H9 (cell line): ENCODE measurements at regions not wholly inside any gene's neighbourhood (a gene's known extent, or its start where the extent isn't known, plus 50 kb on each side); places are given as distances from the start of the nearest gene placed in this dataset.

Experiments
- DNase-seq: peaks from one replicate; pipeline ENCODE4 v3.0.0-alpha.2; 2017
- H2AFZ ChIP-seq: one replicate; pipeline ENCODE4 v1.6.1; 2013; ENCODE audit warnings: mild to moderate bottlenecking, low read length, control low read depth, moderate library complexity
- H2AK5ac ChIP-seq: 2 replicates; pipeline ENCODE4 v1.6.1; 2013; ENCODE audit warnings: low read length, control low read depth, mixed read lengths; ENCODE audit not compliant: insufficient read length
- H2BK120ac ChIP-seq: one replicate; pipeline ENCODE4 v1.6.1; 2013; ENCODE audit warnings: low read depth, mild to moderate bottlenecking, low read length, control low read depth, inconsistent platforms; ENCODE audit not compliant: poor library complexity, severe bottlenecking
- H2BK12ac ChIP-seq: 2 replicates; pipeline ENCODE4 v1.6.1; 2013; ENCODE audit warnings: low read length, control low read depth, mixed read lengths, low read depth; ENCODE audit not compliant: insufficient read length
- H2BK15ac ChIP-seq: 2 replicates; pipeline ENCODE4 v1.6.1; 2013; ENCODE audit warnings: low read depth, low read length, control low read depth
- H2BK20ac ChIP-seq: one replicate; pipeline ENCODE4 v1.6.1; 2013; ENCODE audit warnings: low read depth, mild to moderate bottlenecking, low read length, control low read depth, inconsistent platforms; ENCODE audit not compliant: poor library complexity, severe bottlenecking
- H2BK5ac ChIP-seq: 2 replicates; pipeline ENCODE4 v1.6.1; 2013; ENCODE audit warnings: low read length, control low read depth, mixed read lengths; ENCODE audit not compliant: insufficient read length
- H3K14ac ChIP-seq: 2 replicates; pipeline ENCODE4 v1.6.1; 2013; ENCODE audit warnings: low read length, control low read depth; ENCODE audit not compliant: insufficient read depth
- H3K18ac ChIP-seq: 2 replicates; pipeline ENCODE4 v1.6.1; 2013; ENCODE audit warnings: low read depth, mild to moderate bottlenecking, mixed read lengths, low read length, control low read depth; ENCODE audit not compliant: insufficient read length
- H3K23ac ChIP-seq: 2 replicates; pipeline ENCODE4 v1.6.1; 2013; ENCODE audit warnings: low read length, control low read depth, mixed read lengths, low read depth; ENCODE audit not compliant: insufficient read length
- H3K23me2 ChIP-seq: 2 replicates; pipeline ENCODE4 v1.6.1; 2013; ENCODE audit warnings: low read depth, mild to moderate bottlenecking, mixed read lengths, low read length, control low read depth; ENCODE audit not compliant: insufficient read length, poor library complexity, severe bottlenecking
- H3K27ac ChIP-seq: 2 replicates; pipeline ENCODE4 v1.5.1; 2013; ENCODE audit warnings: low read length, control low read depth, mixed read lengths, low read depth; ENCODE audit not compliant: insufficient read length
- H3K27me3 ChIP-seq: 2 replicates; pipeline ENCODE4 v1.6.1; 2013; ENCODE audit warnings: low read length, control low read depth, inconsistent platforms; ENCODE audit not compliant: insufficient read depth
- H3K4ac ChIP-seq: 2 replicates; pipeline ENCODE4 v1.6.1; 2013; ENCODE audit warnings: low read depth, mild to moderate bottlenecking, control low read depth, inconsistent platforms, low read length, moderate library complexity
- H3K4me1 ChIP-seq: 2 replicates; pipeline ENCODE4 v1.6.1; 2013; ENCODE audit warnings: low read length, control low read depth, inconsistent platforms; ENCODE audit not compliant: insufficient read depth
- H3K4me2 ChIP-seq: 2 replicates; pipeline ENCODE4 v1.6.1; 2013; ENCODE audit warnings: low read length, control low read depth, mixed read lengths; ENCODE audit not compliant: insufficient read length, insufficient read depth
- H3K56ac ChIP-seq: 2 replicates; pipeline ENCODE4 v1.6.1; 2013; ENCODE audit warnings: low read depth, mild to moderate bottlenecking, mixed read lengths, low read length, control low read depth; ENCODE audit not compliant: insufficient read length
- H3K79me1 ChIP-seq: 2 replicates; pipeline ENCODE4 v1.6.1; 2013; ENCODE audit warnings: low read depth, mild to moderate bottlenecking, moderate library complexity, low read length, control low read depth, inconsistent platforms; ENCODE audit not compliant: insufficient read depth, poor library complexity, severe bottlenecking
- H3K79me2 ChIP-seq: 2 replicates; pipeline ENCODE4 v1.6.1; 2013; ENCODE audit warnings: low read length, control low read depth, inconsistent platforms; ENCODE audit not compliant: insufficient read depth
- H3K9ac ChIP-seq: 2 replicates; pipeline ENCODE4 v1.6.1; 2013; ENCODE audit warnings: low read length, control low read depth, mixed read lengths; ENCODE audit not compliant: insufficient read length; ENCODE audit errors: extremely low read depth
- H3K9me3 ChIP-seq: one replicate; pipeline ENCODE4 v1.6.1; 2013; ENCODE audit warnings: low read depth, low read length, inconsistent platforms; ENCODE audit not compliant: control insufficient read depth
- H3T11ph ChIP-seq: one replicate; pipeline ENCODE4 v1.6.1; 2013; ENCODE audit warnings: mild to moderate bottlenecking, low read length, control low read depth, inconsistent platforms
- H4K20me1 ChIP-seq: one replicate; pipeline ENCODE4 v1.6.1; 2013; ENCODE audit not compliant: control insufficient read depth, insufficient read length, insufficient read depth
- H4K5ac ChIP-seq: 2 replicates; pipeline ENCODE4 v1.6.1; 2013; ENCODE audit warnings: low read depth, mild to moderate bottlenecking, mixed read lengths, low read length, control low read depth; ENCODE audit not compliant: insufficient read length
- H4K8ac ChIP-seq: replicated peaks from 2 replicates; pipeline ENCODE4 v1.6.1; 2013; ENCODE audit warnings: low read length, control low read depth, mixed read lengths, low read depth; ENCODE audit not compliant: insufficient read length
- H4K91ac ChIP-seq: 2 replicates; pipeline ENCODE4 v1.6.1; 2013; ENCODE audit warnings: low read depth, mild to moderate bottlenecking, moderate library complexity, mixed read lengths, low read length, control low read depth; ENCODE audit not compliant: insufficient read length
- H3K27ac Mint-ChIP-seq, 3 experiments: 2 replicates in 2 of 3; 3 replicates in 1 of 3; pipeline ENCODE4 v1.8.0; 2020 to 2021; ENCODE audit warnings: mixed read lengths in 3 of 3, mild to moderate bottlenecking in 1 of 3, moderate library complexity in 1 of 3
- H3K27me3 Mint-ChIP-seq: 2 replicates; pipeline ENCODE4 v1.8.0; 2021; ENCODE audit warnings: low read depth, mild to moderate bottlenecking, moderate library complexity, mixed read lengths
- H3K36me3 Mint-ChIP-seq, 3 experiments: 2 replicates in 2 of 3; 3 replicates in 1 of 3; pipeline ENCODE4 v1.8.0; 2020 to 2021; ENCODE audit warnings: low read depth in 3 of 3, mixed read lengths in 3 of 3; ENCODE audit not compliant: insufficient read depth in 1 of 3
- H3K4me1 Mint-ChIP-seq, 2 experiments: 2 replicates each; pipeline ENCODE4 v1.8.0; 2020; ENCODE audit warnings: mixed read lengths in 2 of 2
- H3K4me3 Mint-ChIP-seq, 2 experiments: 2 replicates in 1 of 2; 3 replicates in 1 of 2; pipeline ENCODE4 v1.8.0; 2020 to 2021; ENCODE audit warnings: mild to moderate bottlenecking in 2 of 2, mixed read lengths in 2 of 2, moderate library complexity in 1 of 2
- H3K9me3 Mint-ChIP-seq, 2 experiments: 2 replicates in 1 of 2; 3 replicates in 1 of 2; pipeline ENCODE4 v1.8.0; 2020; ENCODE audit warnings: mild to moderate bottlenecking in 2 of 2, mixed read lengths in 2 of 2, moderate library complexity in 1 of 2
- CTCF ChIP-seq: fragments of 200-600 bp; sonication (generic); conservative IDR thresholded peaks from 3 replicates; pipeline ENCODE4 v1.8.0; 2021; ENCODE audit warnings: antibody characterized with exemption, mild to moderate bottlenecking
- WGBS: extraction: QIAGEN DNeasy Blood & Tissue Kit; methylation state at CpG from one replicate; pipeline ENCODE4 v1.1.7; 2013; ENCODE audit warnings: missing lambda C conversion rate, low lambda C conversion rate, mixed read lengths; ENCODE audit not compliant: insufficient read length; ENCODE audit errors: extremely low coverage; 5-methylcytosine and 5-hydroxymethylcytosine counted together

- no peak overlapping the region for H3K18ac ChIP-seq
- H3K4me1 Mint-ChIP-seq = no peaks in the 10 kb centered on the region
- no peak overlapping the region for H2BK20ac ChIP-seq
- peaks cover 10 to 16% of the 10 kb centered on the region in 2 experiments; a peak in 4 of 5 replicates for H3K9me3 Mint-ChIP-seq
- H3K79me2 ChIP-seq = no peaks in the 10 kb centered on the region
- no peak overlapping the region for H3K4me3 Mint-ChIP-seq
- no peak overlapping the region for H4K5ac ChIP-seq
- H3K4me2 ChIP-seq = no peak overlapping the region
- H4K91ac ChIP-seq = no peak overlapping the region
- no peak overlapping the region for H3K23ac ChIP-seq
- H3K4me1 ChIP-seq = no peaks in the 10 kb centered on the region
- no peak overlapping the region for H4K8ac ChIP-seq
- no peak overlapping the region for H2AFZ ChIP-seq
- no CpG with 5 or more reads among the region's 15 CpGs for WGBS
- peaks cover 2% of the 10 kb centered on the region; the same call in 1 of the 2 replicates for H3K27me3 Mint-ChIP-seq
- H3K36me3 Mint-ChIP-seq = peaks cover 0 to 5% (median 2%) of the 10 kb centered on the region in 3 experiments; a peak in 5 of 7 replicates
- H3K9ac ChIP-seq = no peak overlapping the region
- no peaks in the 10 kb centered on the region for H3K27me3 ChIP-seq
- H2AK5ac ChIP-seq = no peak overlapping the region
- no peak overlapping the region for H2BK120ac ChIP-seq
- H2BK15ac ChIP-seq = no peak overlapping the region
- H4K20me1 ChIP-seq = no peaks in the 10 kb centered on the region
- TF ChIP-seq CTCF = no peak
- H3K27ac Mint-ChIP-seq = no peak overlapping the region
- no peaks in the 10 kb centered on the region for H3K23me2 ChIP-seq
- no peak overlapping the region for H3K4ac ChIP-seq
- H3K14ac ChIP-seq = no peak overlapping the region
- H3T11ph ChIP-seq = no peak overlapping the region
- H3K56ac ChIP-seq = no peak overlapping the region
- no peak for DNase-seq
- H2BK5ac ChIP-seq = no peak overlapping the region
- H3K79me1 ChIP-seq = no peaks in the 10 kb centered on the region
- H2BK12ac ChIP-seq = no peak overlapping the region
- no peak overlapping the region for H3K27ac ChIP-seq
- H3K9me3 ChIP-seq = no peaks in the 10 kb centered on the region
Observed at GRCh38 chrX:819684-820083, 189.1 kb downstream of the SHOX start.
